H7 (cell line): ENCODE measurements at regions not wholly inside any gene's neighbourhood (a gene's known extent, or its start where the extent isn't known, plus 50 kb on each side); places are given as distances from the start of the nearest gene placed in this dataset.
A peak's percentile ranks its signal among the peaks of the same experiment; 100 is the strongest.

ENCODE experiments used
- DNase-seq: peaks from one replicate; pipeline ENCODE4 v3.0.0; 2012
- H3K27me3 ChIP-seq: 2 replicates; pipeline ENCODE4 v1.6.0; 2011; ENCODE audit warnings: mild to moderate bottlenecking, low read length; ENCODE audit not compliant: control insufficient read depth, insufficient read depth
- H3K36me3 ChIP-seq: replicated peaks from 2 replicates; pipeline ENCODE4 v1.5.1; 2011; ENCODE audit warnings: low read length; ENCODE audit not compliant: control insufficient read depth, insufficient read depth
- H3K4me3 ChIP-seq: 2 replicates; pipeline ENCODE4 v1.5.1; 2011; ENCODE audit warnings: low read depth, mild to moderate bottlenecking, control low read depth, low read length, moderate library complexity; ENCODE audit not compliant: insufficient read depth

- Histone ChIP-seq H3K4me3 (no peak overlapping the region), H3K36me3 (no peaks in the 10 kb centered on the region), H3K27me3 (no peaks in the 10 kb centered on the region; the same call in 1 of the 2 replicates)
- DNase-seq = peak; percentile 78
Observed at GRCh38 chr1:91165033-91165654, 143.3 kb upstream of the ZNF644 start.

GRCh38 chr1:91162613-91163012 lies 140.8 kb upstream of the ZNF644 start:
- no peaks in the 10 kb centered on the region; the same call in 1 of the 2 replicates for H3K27me3 ChIP-seq
- no peaks in the 10 kb centered on the region for H3K36me3 ChIP-seq
- DNase-seq = no peak
- no peak overlapping the region for H3K4me3 ChIP-seq

- Histone ChIP-seq H3K36me3 (no peaks in the 10 kb centered on the region), H3K27me3 (no peaks in the 10 kb centered on the region; the same call in 1 of the 2 replicates), H3K4me3 (no peak overlapping the region)
- peak; percentile 0 for DNase-seq
Observed at GRCh38 chr1:91161749-91162148, 139.9 kb upstream of the ZNF644 start.

- H3K4me3 ChIP-seq = no peak overlapping the region
- no peaks in the 10 kb centered on the region for H3K36me3 ChIP-seq
- no peaks in the 10 kb centered on the region; the same call in 1 of the 2 replicates for H3K27me3 ChIP-seq
- no peak for DNase-seq
Observed at GRCh38 chr1:91161166-91161565, 139.3 kb upstream of the ZNF644 start.

- no peaks in the 10 kb centered on the region for H3K36me3 ChIP-seq
- H3K4me3 ChIP-seq = no peak overlapping the region
- peak; percentile 2 for DNase-seq
- H3K27me3 ChIP-seq = no peaks in the 10 kb centered on the region; the same call in 1 of the 2 replicates
Observed at GRCh38 chr1:91160363-91161075, 138.7 kb upstream of the ZNF644 start.

GRCh38 chr1:91153341-91153740 lies 131.5 kb upstream of the ZNF644 start:
- Histone ChIP-seq H3K36me3 (no peaks in the 10 kb centered on the region), H3K4me3 (no peak overlapping the region), H3K27me3 (no peaks in the 10 kb centered on the region)
- no peak for DNase-seq

- Histone ChIP-seq H3K4me3 (no peak overlapping the region), H3K27me3 (no peaks in the 10 kb centered on the region), H3K36me3 (no peaks in the 10 kb centered on the region)
- DNase-seq = no peak
Observed at GRCh38 chr1:91152331-91152730, 130.5 kb upstream of the ZNF644 start.

- Histone ChIP-seq H3K36me3 (no peaks in the 10 kb centered on the region), H3K4me3 (no peak overlapping the region), H3K27me3 (no peaks in the 10 kb centered on the region)
- no peak for DNase-seq
Observed at GRCh38 chr1:91151702-91152101, 129.9 kb upstream of the ZNF644 start.

GRCh38 chr1:91148641-91149069 lies 126.8 kb upstream of the ZNF644 start:
- DNase-seq = no peak
- Histone ChIP-seq H3K27me3 (no peaks in the 10 kb centered on the region), H3K4me3 (no peak overlapping the region), H3K36me3 (no peaks in the 10 kb centered on the region)

GRCh38 chr1:91141858-91142257 lies 120.0 kb upstream of the ZNF644 start:
- Histone ChIP-seq H3K27me3 (no peaks in the 10 kb centered on the region), H3K4me3 (no peak overlapping the region), H3K36me3 (no peaks in the 10 kb centered on the region)
- no peak for DNase-seq

GRCh38 chr1:91138959-91139358 lies 117.1 kb upstream of the ZNF644 start:
- Histone ChIP-seq H3K27me3 (no peaks in the 10 kb centered on the region), H3K4me3 (no peak overlapping the region), H3K36me3 (no peaks in the 10 kb centered on the region)
- peak; percentile 40 for DNase-seq

GRCh38 chr1:91137173-91137852 lies 115.5 kb upstream of the ZNF644 start:
- Histone ChIP-seq H3K4me3 (no peak overlapping the region), H3K27me3 (no peaks in the 10 kb centered on the region), H3K36me3 (no peaks in the 10 kb centered on the region)
- DNase-seq = no peak

GRCh38 chr1:91135799-91136198 lies 114.0 kb upstream of the ZNF644 start:
- Histone ChIP-seq H3K36me3 (no peaks in the 10 kb centered on the region), H3K27me3 (no peaks in the 10 kb centered on the region), H3K4me3 (no peak overlapping the region)
- DNase-seq = no peak

GRCh38 chr1:91133248-91133647 lies 111.4 kb upstream of the ZNF644 start:
- Histone ChIP-seq H3K27me3 (no peaks in the 10 kb centered on the region), H3K36me3 (no peaks in the 10 kb centered on the region), H3K4me3 (no peak overlapping the region)
- no peak for DNase-seq
